ENCODE measurements at regions not wholly inside any gene's neighbourhood (a gene's known extent, or its start where the extent isn't known, plus 50 kb on each side); places are given as distances from the start of the nearest gene placed in this dataset.
A peak's percentile ranks its signal among the peaks of the same experiment; 100 is the strongest.

- H3K27ac ChIP-seq = no peak overlapping the region
- no peak for TF ChIP-seq CTCF (conservative IDR thresholded peaks at IDR 0.05)
These were observed 294.1 kb upstream of the LARGE1 start for GRCh38 chr22:34214372-34214771.

- TF ChIP-seq CTCF (conservative IDR thresholded peaks at IDR 0.05) = no peak
- no peak overlapping the region for H3K27ac ChIP-seq
These were observed 305.0 kb upstream of the LARGE1 start for GRCh38 chr22:34225278-34225677.

GRCh38 chr22:34236527-34236926, 316.3 kb upstream of the LARGE1 start:
- no peak overlapping the region for H3K27ac ChIP-seq
- peak; percentile 19; the same call in 1 of the 2 replicates for TF ChIP-seq CTCF (conservative IDR thresholded peaks at IDR 0.05)

GRCh38 chr22:34239421-34239820, 319.1 kb upstream of the LARGE1 start:
- TF ChIP-seq CTCF (conservative IDR thresholded peaks at IDR 0.05) = no peak
- no peak overlapping the region for H3K27ac ChIP-seq

GRCh38 chr22:34243023-34243422, 322.7 kb upstream of the LARGE1 start:
- no peak overlapping the region for H3K27ac ChIP-seq

GRCh38 chr22:34255042-34255441, 334.8 kb upstream of the LARGE1 start:
- TF ChIP-seq CTCF (conservative IDR thresholded peaks at IDR 0.05) = no peak
- H3K27ac ChIP-seq = no peak overlapping the region

More at GRCh38 chr22:34243023-34243422, 322.7 kb upstream of the LARGE1 start:
- TF ChIP-seq CTCF (conservative IDR thresholded peaks at IDR 0.05) = no peak

- H3K27ac ChIP-seq = no peak overlapping the region
- no peak for TF ChIP-seq CTCF (conservative IDR thresholded peaks at IDR 0.05)
These were observed 357.8 kb upstream of the LARGE1 start for GRCh38 chr22:34278121-34278520.

- peak overlapping the region; percentile 71 for H3K27ac ChIP-seq
- TF ChIP-seq CTCF (conservative IDR thresholded peaks at IDR 0.05) = no peak
These were observed 361.5 kb upstream of the LARGE1 start for GRCh38 chr22:34281738-34282137.
